Sigmoid colon (tissue), 4 donors: ENCODE measurements at regions not wholly inside any gene's neighbourhood (a gene's known extent, or its start where the extent isn't known, plus 50 kb on each side); places are given as distances from the start of the nearest gene placed in this dataset.

Experiments used
- EP300 ChIP-seq, 4 donors: sonication (generic); formaldehyde crosslinking; IDR thresholded peaks; one replicate each; pipeline ENCODE4 v1.6.1; 2017; ENCODE audit warnings: antibody characterized with exemption in 4 of 4
- POLR2A ChIP-seq, 2 donors: fragments of 450-650 bp; IDR thresholded peaks; one replicate each; pipeline ENCODE4 v1.6.1; 2016; ENCODE audit warnings: antibody characterized with exemption in 2 of 2, mild to moderate bottlenecking in 2 of 2, moderate library complexity in 2 of 2
- POLR2AphosphoS5 ChIP-seq, 4 donors: sonication (generic); formaldehyde crosslinking; IDR thresholded peaks; one replicate each; pipeline ENCODE4 v1.6.1; 2017; ENCODE audit warnings: antibody characterized with exemption in 4 of 4
- TF ChIP-seq, protein P1 (sequence below), 4 experiments: fragments of 450-650 bp in 3 of 4; fragments of 200-600 bp in 1 of 4; IDR thresholded peaks; one replicate each; pipeline ENCODE4 v1.5.1; 2016 to 2019; ENCODE audit warnings: antibody characterized with exemption in 4 of 4, mild to moderate bottlenecking in 3 of 4, moderate library complexity in 2 of 4

DNA sequence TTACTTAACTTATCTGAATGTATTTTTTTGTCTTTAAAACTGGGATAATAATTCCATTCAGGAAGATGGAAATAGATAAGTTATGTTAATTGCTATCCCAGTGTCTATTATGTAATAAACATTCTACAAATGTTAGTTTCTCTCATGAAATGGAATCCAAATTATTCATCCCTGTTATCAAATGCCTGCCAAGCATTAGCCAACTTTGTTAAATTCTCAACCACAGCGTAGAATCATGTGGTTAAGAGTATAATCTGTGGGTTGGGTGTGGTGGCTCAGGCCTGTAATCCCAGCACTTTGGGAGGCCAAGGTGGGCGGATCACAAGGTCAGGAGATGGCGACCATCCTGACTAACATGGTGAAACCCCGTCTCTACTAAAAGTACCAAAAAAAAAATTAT is 912.9 kb upstream of the SEMA6A start:
- TF ChIP-seq, protein P1, sequence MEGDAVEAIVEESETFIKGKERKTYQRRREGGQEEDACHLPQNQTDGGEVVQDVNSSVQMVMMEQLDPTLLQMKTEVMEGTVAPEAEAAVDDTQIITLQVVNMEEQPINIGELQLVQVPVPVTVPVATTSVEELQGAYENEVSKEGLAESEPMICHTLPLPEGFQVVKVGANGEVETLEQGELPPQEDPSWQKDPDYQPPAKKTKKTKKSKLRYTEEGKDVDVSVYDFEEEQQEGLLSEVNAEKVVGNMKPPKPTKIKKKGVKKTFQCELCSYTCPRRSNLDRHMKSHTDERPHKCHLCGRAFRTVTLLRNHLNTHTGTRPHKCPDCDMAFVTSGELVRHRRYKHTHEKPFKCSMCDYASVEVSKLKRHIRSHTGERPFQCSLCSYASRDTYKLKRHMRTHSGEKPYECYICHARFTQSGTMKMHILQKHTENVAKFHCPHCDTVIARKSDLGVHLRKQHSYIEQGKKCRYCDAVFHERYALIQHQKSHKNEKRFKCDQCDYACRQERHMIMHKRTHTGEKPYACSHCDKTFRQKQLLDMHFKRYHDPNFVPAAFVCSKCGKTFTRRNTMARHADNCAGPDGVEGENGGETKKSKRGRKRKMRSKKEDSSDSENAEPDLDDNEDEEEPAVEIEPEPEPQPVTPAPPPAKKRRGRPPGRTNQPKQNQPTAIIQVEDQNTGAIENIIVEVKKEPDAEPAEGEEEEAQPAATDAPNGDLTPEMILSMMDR (IDR thresholded peaks at IDR 0.05) = no peak
- TF ChIP-seq EP300 (IDR thresholded peaks at IDR 0.05) = no peak
- TF ChIP-seq POLR2AphosphoS5 (IDR thresholded peaks at IDR 0.05) = no peak
- TF ChIP-seq POLR2A (IDR thresholded peaks at IDR 0.05) = no peak
